Neural crest cell (in vitro differentiated cells): ENCODE measurements at regions not wholly inside any gene's neighbourhood (a gene's known extent, or its start where the extent isn't known, plus 50 kb on each side); places are given as distances from the start of the nearest gene placed in this dataset.

Experiments
- DNase-seq: peaks from one replicate; pipeline ENCODE4 v3.0.0; 2021; ENCODE audit warnings: low read depth, mixed read lengths, low spot score
- H3K27ac Mint-ChIP-seq: one replicate; pipeline ENCODE4 v1.8.0; 2021; ENCODE audit warnings: mild to moderate bottlenecking, mixed read lengths; ENCODE audit not compliant: unreplicated experiment
- H3K27me3 Mint-ChIP-seq: 2 replicates; pipeline ENCODE4 v1.8.0; 2021; ENCODE audit warnings: low read depth, mild to moderate bottlenecking, mixed read lengths
- H3K36me3 Mint-ChIP-seq: 2 replicates; pipeline ENCODE4 v1.8.0; 2021; ENCODE audit warnings: low read depth, mild to moderate bottlenecking, mixed read lengths
- H3K4me1 Mint-ChIP-seq: 2 replicates; pipeline ENCODE4 v1.8.0; 2021; ENCODE audit warnings: mixed read lengths
- H3K4me3 Mint-ChIP-seq: one replicate; pipeline ENCODE4 v1.8.0; 2021; ENCODE audit warnings: mild to moderate bottlenecking, mixed read lengths
- H3K9me3 Mint-ChIP-seq: 2 replicates; pipeline ENCODE4 v1.8.0; 2021; ENCODE audit warnings: mixed read lengths
- TF ChIP-seq, protein P1 (sequence below): fragments of 200-600 bp; sonication (generic); conservative IDR thresholded peaks from 2 replicates; pipeline ENCODE4 v1.5.0; 2021; ENCODE audit warnings: antibody characterized with exemption, mild to moderate bottlenecking

DNA sequence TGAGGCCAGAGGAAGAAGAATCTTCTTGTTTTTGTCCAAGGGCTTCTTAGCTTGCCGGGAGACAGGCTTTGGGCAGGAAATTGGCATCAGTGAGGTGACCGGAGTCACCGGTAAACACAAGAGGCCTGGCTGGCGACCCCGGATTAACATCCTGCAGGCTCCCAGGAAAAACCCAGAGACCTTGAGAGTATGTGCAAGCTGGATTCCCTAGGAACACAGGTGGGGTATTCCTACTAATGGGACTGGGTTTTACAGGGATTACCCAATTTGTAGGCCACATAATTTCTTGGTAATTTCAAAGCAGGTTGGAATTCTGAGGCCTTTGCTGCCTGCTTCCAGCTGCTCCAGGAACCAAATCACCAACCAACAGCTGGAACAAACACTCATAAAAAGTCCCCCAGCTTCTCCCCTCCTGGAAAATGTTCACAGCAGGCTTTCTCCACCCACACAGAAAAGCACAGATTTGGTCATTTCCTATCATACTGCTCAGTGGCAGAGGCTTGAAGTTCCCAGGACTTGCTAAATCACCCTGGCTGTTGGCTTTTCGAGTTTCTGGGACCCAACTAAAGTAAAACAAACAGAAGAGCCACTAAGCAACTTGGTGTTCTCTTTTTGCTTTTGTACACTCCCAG is 258.8 kb downstream of the IRF8 start:
- TF ChIP-seq, protein P1, sequence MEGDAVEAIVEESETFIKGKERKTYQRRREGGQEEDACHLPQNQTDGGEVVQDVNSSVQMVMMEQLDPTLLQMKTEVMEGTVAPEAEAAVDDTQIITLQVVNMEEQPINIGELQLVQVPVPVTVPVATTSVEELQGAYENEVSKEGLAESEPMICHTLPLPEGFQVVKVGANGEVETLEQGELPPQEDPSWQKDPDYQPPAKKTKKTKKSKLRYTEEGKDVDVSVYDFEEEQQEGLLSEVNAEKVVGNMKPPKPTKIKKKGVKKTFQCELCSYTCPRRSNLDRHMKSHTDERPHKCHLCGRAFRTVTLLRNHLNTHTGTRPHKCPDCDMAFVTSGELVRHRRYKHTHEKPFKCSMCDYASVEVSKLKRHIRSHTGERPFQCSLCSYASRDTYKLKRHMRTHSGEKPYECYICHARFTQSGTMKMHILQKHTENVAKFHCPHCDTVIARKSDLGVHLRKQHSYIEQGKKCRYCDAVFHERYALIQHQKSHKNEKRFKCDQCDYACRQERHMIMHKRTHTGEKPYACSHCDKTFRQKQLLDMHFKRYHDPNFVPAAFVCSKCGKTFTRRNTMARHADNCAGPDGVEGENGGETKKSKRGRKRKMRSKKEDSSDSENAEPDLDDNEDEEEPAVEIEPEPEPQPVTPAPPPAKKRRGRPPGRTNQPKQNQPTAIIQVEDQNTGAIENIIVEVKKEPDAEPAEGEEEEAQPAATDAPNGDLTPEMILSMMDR = no peak

DNA sequence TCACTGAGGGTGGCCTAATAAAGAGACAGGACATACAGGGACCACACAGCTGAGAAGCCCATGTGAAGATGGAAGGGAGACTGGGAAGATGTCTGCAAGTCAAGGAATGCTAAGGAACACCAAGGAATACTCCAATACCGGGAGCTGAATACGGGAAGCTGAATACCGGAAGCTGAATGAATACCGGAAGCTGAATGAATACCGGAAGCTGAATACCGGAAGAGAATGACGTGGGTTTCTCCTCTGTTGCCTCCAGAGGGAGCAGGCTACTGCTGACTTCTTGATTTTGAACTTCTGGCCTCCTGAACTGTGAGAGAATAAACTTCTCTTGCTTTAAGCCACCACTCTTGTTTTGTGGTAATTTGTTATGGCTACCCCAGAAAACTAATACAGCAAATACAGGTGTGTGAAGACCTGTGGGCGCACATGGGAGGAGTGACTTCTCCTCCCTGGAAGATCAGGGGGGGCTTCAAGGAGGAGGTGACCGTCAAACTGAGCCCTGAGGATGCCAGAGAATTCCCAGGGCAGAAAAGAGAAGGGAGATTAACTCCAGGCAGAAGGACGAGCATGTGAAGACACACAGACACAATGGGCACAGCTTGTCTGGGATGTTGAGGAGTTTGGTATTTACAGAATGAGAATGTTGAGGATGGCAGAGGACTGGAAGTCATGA is 259.9 kb downstream of the IRF8 start:
- H3K27ac Mint-ChIP-seq = no peak overlapping the region
- no peaks in the 10 kb centered on the region for H3K9me3 Mint-ChIP-seq
- H3K27me3 Mint-ChIP-seq = peaks cover 34% of the 10 kb centered on the region
- no peaks in the 10 kb centered on the region for H3K36me3 Mint-ChIP-seq
- no peak overlapping the region for H3K4me3 Mint-ChIP-seq
- TF ChIP-seq, protein P1 = no peak
- no peak for DNase-seq
- H3K4me1 Mint-ChIP-seq = no peaks in the 10 kb centered on the region

More for the DNA sequence above, 258.8 kb downstream of the IRF8 start:
- Mint-ChIP-seq H3K4me3 (no peak overlapping the region), H3K9me3 (no peaks in the 10 kb centered on the region), H3K4me1 (no peaks in the 10 kb centered on the region), H3K27ac (no peak overlapping the region), H3K36me3 (no peaks in the 10 kb centered on the region), H3K27me3 (peaks cover 37% of the 10 kb centered on the region)
- no peak for DNase-seq

DNA sequence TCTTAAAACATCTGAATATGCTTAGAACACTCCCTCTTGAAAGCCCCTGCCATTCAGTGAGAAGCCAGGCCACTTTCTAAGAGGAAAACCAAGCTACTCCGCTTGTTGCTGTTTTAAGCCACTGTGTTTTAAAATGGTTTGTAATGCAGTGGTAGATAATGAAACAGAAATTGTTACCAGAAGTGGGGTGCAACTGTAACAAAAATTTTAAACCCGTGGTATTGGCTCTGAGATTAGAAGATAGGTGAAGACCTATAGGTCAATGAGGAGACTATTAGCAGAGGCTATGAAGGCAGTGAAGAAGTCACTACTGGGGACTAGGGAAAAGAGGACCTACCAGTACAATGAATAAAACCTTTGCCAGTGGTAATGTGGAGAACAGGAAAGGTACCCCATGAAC is 266.5 kb downstream of the IRF8 start:
- no peak overlapping the region for H3K27ac Mint-ChIP-seq
- no peak for DNase-seq
- peaks cover 27% of the 10 kb centered on the region for H3K27me3 Mint-ChIP-seq
- peaks cover 13% of the 10 kb centered on the region for H3K9me3 Mint-ChIP-seq
- TF ChIP-seq, protein P1 = no peak
- no peaks in the 10 kb centered on the region for H3K4me1 Mint-ChIP-seq
- H3K4me3 Mint-ChIP-seq = no peak overlapping the region
- no peaks in the 10 kb centered on the region for H3K36me3 Mint-ChIP-seq

DNA sequence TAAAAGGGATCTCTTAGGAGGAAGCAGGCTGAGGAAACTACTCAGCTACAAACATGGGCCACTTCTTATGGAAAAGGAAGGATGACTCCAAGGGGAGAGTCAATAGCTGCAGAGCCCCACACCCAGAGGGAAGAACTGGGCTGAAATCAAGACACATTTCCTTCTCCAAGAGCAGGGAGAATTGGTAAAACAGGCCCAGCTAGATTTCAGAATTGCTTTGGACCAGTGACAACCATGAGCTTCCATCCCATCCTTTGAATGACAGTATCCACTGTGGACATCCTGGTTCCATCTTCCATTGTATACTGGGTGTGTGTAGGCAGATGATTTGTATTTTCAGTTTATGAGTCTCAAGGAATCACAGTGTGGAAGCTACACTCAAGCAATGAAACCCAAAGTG is 267.5 kb downstream of the IRF8 start:
- H3K27ac Mint-ChIP-seq = peak overlapping the region; percentile 12
- TF ChIP-seq, protein P1 = no peak
- peaks cover 13% of the 10 kb centered on the region for H3K9me3 Mint-ChIP-seq
- peaks cover 27% of the 10 kb centered on the region for H3K27me3 Mint-ChIP-seq
- DNase-seq = no peak
- no peak overlapping the region for H3K4me3 Mint-ChIP-seq
- no peaks in the 10 kb centered on the region for H3K4me1 Mint-ChIP-seq
- H3K36me3 Mint-ChIP-seq = no peaks in the 10 kb centered on the region

DNA sequence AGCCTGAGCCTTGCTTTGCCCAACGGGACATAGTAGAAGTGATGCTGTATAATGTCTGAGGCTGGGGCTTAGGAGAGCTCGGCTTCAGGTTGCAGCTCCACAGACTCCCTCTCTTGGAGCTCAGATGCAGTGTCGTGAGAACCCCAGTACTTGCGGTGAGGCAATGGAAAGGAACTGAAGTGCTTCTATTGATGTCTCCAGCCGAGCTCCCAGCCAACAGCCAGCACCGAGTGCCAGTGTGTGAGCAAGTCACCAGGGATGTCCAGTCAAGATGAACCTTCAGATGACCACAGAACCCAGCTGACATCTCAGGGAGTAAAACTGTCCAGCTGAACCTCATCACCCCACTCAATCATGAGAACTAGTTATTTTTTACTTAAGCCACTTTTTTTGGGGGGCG is 268.1 kb downstream of the IRF8 start:
- no peak overlapping the region for H3K4me3 Mint-ChIP-seq
- DNase-seq = no peak
- TF ChIP-seq, protein P1 = no peak
- no peaks in the 10 kb centered on the region for H3K36me3 Mint-ChIP-seq
- no peaks in the 10 kb centered on the region for H3K4me1 Mint-ChIP-seq
- H3K9me3 Mint-ChIP-seq = peaks cover 13% of the 10 kb centered on the region
- peaks cover 25% of the 10 kb centered on the region for H3K27me3 Mint-ChIP-seq
- H3K27ac Mint-ChIP-seq = no peak overlapping the region
